OCI-LY7 (cell line): ENCODE measurements at regions not wholly inside any gene's neighbourhood (a gene's known extent, or its start where the extent isn't known, plus 50 kb on each side); places are given as distances from the start of the nearest gene placed in this dataset.

Experiments used
- BruUV-seq: library from RNA; stranded (reverse); fragments of 400-500 nt; replicated peaks from 2 replicates; lab custom pipeline; 2021; lab: Mats Ljungman, UMichigan
- CTCF ChIA-PET: fragments of 300-600 bp; sonication (Branson Sonifier 250); formaldehyde crosslinking; loops from one replicate; lab custom pipeline; 2022; ENCODE audit warnings: antibody characterized with exemption; ENCODE audit not compliant: unreplicated experiment; lab: Charles Lee
- POLR2A ChIA-PET: fragments of 300-600 bp; sonication (Branson Sonifier 250); formaldehyde crosslinking; loops from one replicate; lab custom pipeline; 2022; ENCODE audit warnings: antibody characterized with exemption; lab: Charles Lee
- DNase-seq: peaks from one replicate; pipeline ENCODE4 v3.0.0-alpha.2; 2015; ENCODE audit warnings: low spot score
- H2AFZ ChIP-seq: fragments of 200-600 bp; sonication (generic), shearing (Covaris generic); 2 replicates; pipeline ENCODE4 v1.6.1; 2014; ENCODE audit warnings: mild to moderate bottlenecking, antibody characterized with exemption, low read length, moderate library complexity
- H3K27ac ChIP-seq: fragments of 200-600 bp; sonication (generic); 2 replicates; pipeline ENCODE4 v1.5.1; 2014; ENCODE audit warnings: mixed run types, low read depth, mild to moderate bottlenecking, moderate library complexity, low read length, inconsistent platforms; ENCODE audit not compliant: poor library complexity, severe bottlenecking
- H3K36me3 ChIP-seq: fragments of 200-600 bp; sonication (generic); 2 replicates; pipeline ENCODE4 v1.6.1; 2014; ENCODE audit warnings: mild to moderate bottlenecking, antibody characterized with exemption, low read length, moderate library complexity, mixed read lengths; ENCODE audit not compliant: insufficient read depth
- H3K4me1 ChIP-seq: fragments of 200-600 bp; sonication (generic); 2 replicates; pipeline ENCODE4 v1.5.1; 2014; ENCODE audit warnings: mild to moderate bottlenecking, low read length; ENCODE audit not compliant: insufficient read depth, poor library complexity, severe bottlenecking
- H3K4me2 ChIP-seq: fragments of 200-600 bp; sonication (generic); 2 replicates; pipeline ENCODE4 v1.6.1; 2014; ENCODE audit warnings: mild to moderate bottlenecking, low read length
- H3K4me3 ChIP-seq: fragments of 200-600 bp; sonication (generic); 2 replicates; pipeline ENCODE4 v1.5.1; 2014; ENCODE audit warnings: mild to moderate bottlenecking, low read depth, low read length; ENCODE audit not compliant: poor library complexity, severe bottlenecking
- H3K79me2 ChIP-seq: fragments of 200-600 bp; sonication (generic); 2 replicates; pipeline ENCODE4 v1.6.1; 2016; ENCODE audit warnings: low read depth, mild to moderate bottlenecking, low read length, moderate library complexity, mixed read lengths; ENCODE audit not compliant: insufficient read depth
- H3K9me2 ChIP-seq: fragments of 200-600 bp; sonication (generic); 2 replicates; pipeline ENCODE4 v1.6.1; 2016; ENCODE audit warnings: mild to moderate bottlenecking, low read length, mixed read lengths; ENCODE audit not compliant: insufficient read depth
- H3K9me3 ChIP-seq: fragments of 200-600 bp; sonication (generic); 2 replicates; pipeline ENCODE4 v1.6.1; 2014; ENCODE audit warnings: mild to moderate bottlenecking, mixed run types, low read length, mixed read lengths
- H4K20me1 ChIP-seq: fragments of 200-600 bp; sonication (generic); 2 replicates; pipeline ENCODE4 v1.6.1; 2014; ENCODE audit warnings: mild to moderate bottlenecking, antibody characterized with exemption, low read length, moderate library complexity, mixed read lengths; ENCODE audit not compliant: insufficient read depth
- EZH2phosphoT487 ChIP-seq: fragments of 200-600 bp; sonication (generic); IDR thresholded peaks from 2 replicates; pipeline ENCODE4 v1.6.1; 2018; ENCODE audit warnings: low read depth, borderline replicate concordance, mild to moderate bottlenecking, mixed run types, antibody characterized with exemption, low read length, moderate library complexity, mixed read lengths
- intact Hi-C: fragments of 100-400 bp; cut with micrococcal nuclease; formaldehyde crosslinking; loops from one replicate; pipeline ENCODE4 v1.10.0; 2022; ENCODE audit not compliant: unreplicated experiment
- TF ChIP-seq, protein P1 (sequence below): fragments of 200-600 bp; sonication (generic); conservative IDR thresholded peaks from 2 replicates; pipeline ENCODE4 v1.5.1; 2014; ENCODE audit warnings: mild to moderate bottlenecking, antibody characterized with exemption, low read length, moderate library complexity, mixed read lengths

- H3K27ac ChIP-seq: no peak overlapping the region
- no peak overlapping the region for H2AFZ ChIP-seq
- TF ChIP-seq, protein P1, sequence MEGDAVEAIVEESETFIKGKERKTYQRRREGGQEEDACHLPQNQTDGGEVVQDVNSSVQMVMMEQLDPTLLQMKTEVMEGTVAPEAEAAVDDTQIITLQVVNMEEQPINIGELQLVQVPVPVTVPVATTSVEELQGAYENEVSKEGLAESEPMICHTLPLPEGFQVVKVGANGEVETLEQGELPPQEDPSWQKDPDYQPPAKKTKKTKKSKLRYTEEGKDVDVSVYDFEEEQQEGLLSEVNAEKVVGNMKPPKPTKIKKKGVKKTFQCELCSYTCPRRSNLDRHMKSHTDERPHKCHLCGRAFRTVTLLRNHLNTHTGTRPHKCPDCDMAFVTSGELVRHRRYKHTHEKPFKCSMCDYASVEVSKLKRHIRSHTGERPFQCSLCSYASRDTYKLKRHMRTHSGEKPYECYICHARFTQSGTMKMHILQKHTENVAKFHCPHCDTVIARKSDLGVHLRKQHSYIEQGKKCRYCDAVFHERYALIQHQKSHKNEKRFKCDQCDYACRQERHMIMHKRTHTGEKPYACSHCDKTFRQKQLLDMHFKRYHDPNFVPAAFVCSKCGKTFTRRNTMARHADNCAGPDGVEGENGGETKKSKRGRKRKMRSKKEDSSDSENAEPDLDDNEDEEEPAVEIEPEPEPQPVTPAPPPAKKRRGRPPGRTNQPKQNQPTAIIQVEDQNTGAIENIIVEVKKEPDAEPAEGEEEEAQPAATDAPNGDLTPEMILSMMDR: no peak
- TF ChIP-seq EZH2phosphoT487: no peak
- H4K20me1 ChIP-seq: no peaks in the 10 kb centered on the region
- H3K4me1 ChIP-seq: no peaks in the 10 kb centered on the region
- no peaks in the 10 kb centered on the region for H3K9me2 ChIP-seq
- DNase-seq: no peak
- CTCF ChIA-PET: no interaction called here
- BruUV-seq: no TSS peak
- no peaks in the 10 kb centered on the region for H3K9me3 ChIP-seq
- H3K36me3 ChIP-seq: no peaks in the 10 kb centered on the region
- intact Hi-C loops: no loop called here
- POLR2A ChIA-PET: interaction anchor here (0.6 to 1.0 kb wide), 2 partner anchors 11 to 12 kb away, joined by 3 to 5 read pairs; no protein-coding TSS in a partner anchor
- no peaks in the 10 kb centered on the region for H3K79me2 ChIP-seq
- H3K4me3 ChIP-seq: no peak overlapping the region
- no peak overlapping the region for H3K4me2 ChIP-seq
Measured at GRCh38 chr13:62022369-62022768, 606.7 kb upstream of the PCDH20 start.

DNA sequence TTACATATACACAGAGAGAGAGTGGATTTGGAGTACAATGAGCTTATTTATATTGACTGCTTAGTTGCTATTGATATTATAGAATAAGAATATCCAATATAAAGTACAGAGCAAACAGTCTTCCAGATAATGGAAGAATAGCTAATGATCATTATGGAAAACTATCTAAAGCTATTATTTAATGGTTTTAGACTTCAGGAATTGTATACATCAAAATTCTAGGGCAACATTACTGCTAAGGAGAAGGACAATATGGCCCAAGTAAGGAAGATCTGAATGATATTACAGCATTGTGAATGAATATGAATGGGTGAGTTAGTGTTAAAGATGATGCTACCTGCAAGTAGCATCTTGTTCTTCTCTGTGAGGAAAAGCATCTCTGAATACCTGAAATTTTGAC lies 604.2 kb upstream of the PCDH20 start:
- Histone ChIP-seq H3K9me2 (no peaks in the 10 kb centered on the region), H4K20me1 (no peaks in the 10 kb centered on the region), H3K4me2 (no peak overlapping the region), H2AFZ (no peak overlapping the region), H3K27ac (no peak overlapping the region), H3K4me1 (no peaks in the 10 kb centered on the region), H3K79me2 (no peaks in the 10 kb centered on the region), H3K4me3 (no peak overlapping the region), H3K9me3 (no peaks in the 10 kb centered on the region), H3K36me3 (no peaks in the 10 kb centered on the region)
- BruUV-seq: no TSS peak
- ChIA-PET POLR2A (interaction anchor here (0.6 kb wide), 1 partner anchor 1212 kb away, joined by 3 read pairs; no protein-coding TSS in a partner anchor), CTCF (no interaction called here)
- intact Hi-C loops: no loop called here
- TF ChIP-seq, protein P1: no peak
- no peak for TF ChIP-seq EZH2phosphoT487
- no peak for DNase-seq

- Histone ChIP-seq H2AFZ (no peak overlapping the region), H3K4me2 (peak overlapping the region; percentile 2; the same call in 1 of the 2 replicates), H4K20me1 (no peaks in the 10 kb centered on the region), H3K9me3 (no peaks in the 10 kb centered on the region), H3K9me2 (no peaks in the 10 kb centered on the region), H3K4me3 (no peak overlapping the region), H3K36me3 (no peaks in the 10 kb centered on the region), H3K4me1 (no peaks in the 10 kb centered on the region), H3K79me2 (no peaks in the 10 kb centered on the region), H3K27ac (no peak overlapping the region)
- ChIA-PET CTCF (no interaction called here), POLR2A (interaction anchor here (1.0 to 1.2 kb wide), 2 partner anchors 104 to 306 kb away, joined by 3 to 5 read pairs; no protein-coding TSS in a partner anchor)
- BruUV-seq: no TSS peak
- DNase-seq: peak; percentile 32
- TF ChIP-seq, protein P1: peak; percentile 72
- TF ChIP-seq EZH2phosphoT487: no peak
- intact Hi-C loops: loop anchor here (1.0 kb wide), 1 partner anchor 344 kb away; no protein-coding TSS in a partner anchor
Measured at GRCh38 chr13:62014299-62014698, 598.6 kb upstream of the PCDH20 start.
